ENCODE measurements at regions not wholly inside any gene's neighbourhood (a gene's known extent, or its start where the extent isn't known, plus 50 kb on each side); places are given as distances from the start of the nearest gene placed in this dataset.

GRCh38 chr18:67794521-67794920 lies 278.0 kb upstream of the DSEL start:
- TF ChIP-seq CTCF (conservative IDR thresholded peaks at IDR 0.05 in 1 of 2, IDR thresholded peaks at IDR 0.05 in 1 of 2; ENCODE audit: low read depth in 1 of 2, low read length in 2 of 2) (no peak), EZH2 (IDR thresholded peaks at IDR 0.05; ENCODE audit: low read length, missing control alignments) (no peak)
